HCT116 (cell line): ENCODE measurements at regions not wholly inside any gene's neighbourhood (a gene's known extent, or its start where the extent isn't known, plus 50 kb on each side); places are given as distances from the start of the nearest gene placed in this dataset.

Experiments
- ATAC-seq: fragments of 200-7000 bp; cut with Tn5 transposase; 2 replicates; pipeline ENCODE4 v1.9.1; 2020; ENCODE audit warnings: mild to moderate bottlenecking, moderate library complexity
- BruUV-seq: library from RNA; stranded (reverse); fragments of 400-500 nt; replicated peaks from 2 replicates; lab custom pipeline; 2021; lab: Mats Ljungman, UMichigan
- CTCF ChIA-PET: fragments of 300-600 bp; sonication (Branson Sonifier 250); formaldehyde crosslinking; loops from one replicate; lab custom pipeline; 2021; ENCODE audit warnings: antibody characterized with exemption; lab: Charles Lee
- POLR2A ChIA-PET: fragments of 300-600, 350-600 bp; sonication (Branson Sonifier 250); formaldehyde crosslinking; loops from one replicate; lab custom pipeline; 2021; ENCODE audit warnings: antibody characterized with exemption; lab: Charles Lee
- RAD21 ChIA-PET, 2 experiments: fragments of 300-600 bp; sonication (Branson Sonifier 250); formaldehyde crosslinking; loops; one replicate each; lab custom pipeline; 2023; ENCODE audit warnings: low total read pairs in 2 of 2; ENCODE audit not compliant: uncharacterized antibody in 2 of 2, unreplicated experiment in 2 of 2, low non-redundant PET in 1 of 2; lab: Charles Lee
- DNase-seq: peaks from one replicate; pipeline ENCODE4 v3.0.0-alpha.2; 2010; ENCODE audit warnings: low read depth, low spot score
- H2AFZ ChIP-seq: fragments of 200-600 bp; shearing (Covaris generic), sonication (generic); 2 replicates; pipeline ENCODE4 v1.6.1; 2017; ENCODE audit warnings: low read depth, mixed run types, mixed read lengths, antibody characterized with exemption, low read length; ENCODE audit not compliant: poor library complexity, severe bottlenecking
- H3K27ac ChIP-seq: 2 replicates; pipeline ENCODE4 v1.5.1; 2012; ENCODE audit warnings: low read depth, low read length
- H3K27me3 ChIP-seq: fragments of 200-600 bp; sonication (generic); 2 replicates; pipeline ENCODE4 v1.6.1; 2016; ENCODE audit warnings: mixed run types, low read length, mixed read lengths; ENCODE audit not compliant: insufficient read depth
- H3K36me3 ChIP-seq, 2 experiments: fragments of 200-500 bp in 1 of 2; fragments of 200-600 bp in 1 of 2; sonication (Bioruptor generic) in 1 of 2; sonication (generic) in 1 of 2; 2 replicates each; pipeline versions ENCODE4 v1.5.1 to v1.6.1; 2014 to 2016; ENCODE audit warnings: low read length in 2 of 2, inconsistent platforms in 1 of 2, mixed read lengths in 1 of 2, mixed run types in 1 of 2; ENCODE audit not compliant: insufficient read depth in 2 of 2, control insufficient read depth in 1 of 2
- H3K4me1 ChIP-seq, 2 experiments: fragments of 200-600 bp in 1 of 2; sonication (generic) in 1 of 2; 2 replicates each; pipeline versions ENCODE4 v1.5.1 to v1.6.1; 2012 to 2017; ENCODE audit warnings: low read length in 2 of 2, inconsistent platforms in 1 of 2, mild to moderate bottlenecking in 1 of 2, mixed read lengths in 1 of 2, mixed run types in 1 of 2, moderate library complexity in 1 of 2; ENCODE audit not compliant: insufficient read depth in 2 of 2, control insufficient read depth in 1 of 2
- H3K4me2 ChIP-seq: fragments of 200-600 bp; sonication (generic); 2 replicates; pipeline ENCODE4 v1.6.1; 2017; ENCODE audit warnings: mixed run types, low read length, mixed read lengths
- H3K4me3 ChIP-seq, 2 experiments: fragments of 200-600 bp in 1 of 2; sonication (generic) in 1 of 2; replicated peaks in 1 of 2; 2 replicates each; pipeline ENCODE4 v1.5.1; 2011 to 2016; ENCODE audit warnings: low read length in 2 of 2, control low read depth in 1 of 2, low read depth in 1 of 2, mild to moderate bottlenecking in 1 of 2, mixed read lengths in 1 of 2, mixed run types in 1 of 2
- H3K79me2 ChIP-seq: fragments of 200-600 bp; sonication (generic); 2 replicates; pipeline ENCODE4 v1.6.1; 2017; ENCODE audit warnings: mild to moderate bottlenecking, mixed run types, low read length, moderate library complexity, mixed read lengths; ENCODE audit not compliant: insufficient read depth
- H3K9ac ChIP-seq: fragments of 200-600 bp; sonication (generic); 2 replicates; pipeline ENCODE4 v1.6.1; 2016; ENCODE audit warnings: low read length, mixed read lengths
- H3K9me2 ChIP-seq: fragments of 200-600 bp; sonication (generic), shearing (Covaris generic); 2 replicates; pipeline ENCODE4 v1.6.1; 2017; ENCODE audit warnings: mixed run types, mild to moderate bottlenecking, moderate library complexity; ENCODE audit not compliant: insufficient read depth
- H3K9me3 ChIP-seq, 2 experiments: fragments of 200-500 bp in 1 of 2; fragments of 200-600 bp in 1 of 2; sonication (Bioruptor generic) in 1 of 2; sonication (generic) in 1 of 2; 2 replicates each; pipeline ENCODE4 v1.6.1; 2014 to 2017; ENCODE audit warnings: low read length in 2 of 2, mixed read lengths in 2 of 2, inconsistent platforms in 1 of 2, low read depth in 1 of 2, mild to moderate bottlenecking in 1 of 2, mixed run types in 1 of 2, moderate library complexity in 1 of 2; ENCODE audit not compliant: control insufficient read depth in 1 of 2, insufficient read depth in 1 of 2
- H4K20me1 ChIP-seq: fragments of 200-600 bp; sonication (generic), shearing (Covaris generic); 2 replicates; pipeline ENCODE4 v1.6.1; 2017; ENCODE audit warnings: mixed run types, mild to moderate bottlenecking, moderate library complexity; ENCODE audit not compliant: insufficient read depth
- CBX3 ChIP-seq: IDR thresholded peaks from 2 replicates; pipeline ENCODE4 v1.6.1; 2012; ENCODE audit warnings: low read depth
- CTCF ChIP-seq, 3 experiments: fragments of 200-600 bp in 1 of 3; sonication (generic) in 1 of 3; IDR thresholded peaks in 2 of 3; conservative IDR thresholded peaks in 1 of 3; 2 replicates each; pipeline ENCODE4 v1.5.1; 2012 to 2017; ENCODE audit warnings: low read depth in 2 of 3, low read length in 2 of 3, antibody characterized with exemption in 1 of 3, borderline replicate concordance in 1 of 3, control low read depth in 1 of 3, mild to moderate bottlenecking in 1 of 3, mixed read lengths in 1 of 3, mixed run types in 1 of 3, moderate library complexity in 1 of 3; ENCODE audit not compliant: insufficient read depth in 1 of 3
- JUND ChIP-seq: IDR thresholded peaks from 2 replicates; pipeline ENCODE4 v1.6.1; 2012
- MAX ChIP-seq: IDR thresholded peaks from 2 replicates; pipeline ENCODE4 v1.6.1; 2012
- REST ChIP-seq: IDR thresholded peaks from 2 replicates; pipeline ENCODE4 v1.6.1; 2012; ENCODE audit warnings: low read depth
- TCF7L2 ChIP-seq: IDR thresholded peaks from 2 replicates; pipeline ENCODE4 v1.7.0; 2011; ENCODE audit warnings: borderline replicate concordance, inconsistent platforms; ENCODE audit not compliant: insufficient read depth, insufficient read length; ENCODE audit errors: extremely low read depth
- ZNF274 ChIP-seq: fragments of 200-500 bp; sonication (Bioruptor generic); IDR thresholded peaks from 2 replicates; pipeline ENCODE4 v1.6.1; 2014; ENCODE audit warnings: mild to moderate bottlenecking, low read depth, low read length, inconsistent platforms
- intact Hi-C: fragments of 100-400 bp; cut with micrococcal nuclease; formaldehyde crosslinking; loops from 2 replicates; pipeline ENCODE4 v1.10.0; 2022

- H3K9ac ChIP-seq: peak overlapping the region; percentile 45; the same call in 1 of the 2 replicates
- H3K4me3 ChIP-seq: peak overlapping the region; percentile 47 to 58
- DNase-seq: no peak
- peaks cover 7 to 16% of the 10 kb centered on the region in 2 experiments; a peak in 3 of 4 replicates for H3K4me1 ChIP-seq
- peak; percentile 20 for ATAC-seq
- no peaks in the 10 kb centered on the region for H3K9me3 ChIP-seq
- ChIA-PET CTCF (interaction anchor here (1.4 kb wide), 1 partner anchor 103 kb away, joined by 6 read pairs; no protein-coding TSS in a partner anchor), RAD21 (no interaction called here), POLR2A (interaction anchor here (0.7 to 2.0 kb wide), 3 partner anchors 9 to 23 kb away, joined by 3 to 7 read pairs (median 3); no protein-coding TSS in a partner anchor)
- H2AFZ ChIP-seq: peak overlapping the region; percentile 95
- H4K20me1 ChIP-seq: no peaks in the 10 kb centered on the region
- intact Hi-C loops: no loop called here
- H3K9me2 ChIP-seq: no peaks in the 10 kb centered on the region
- H3K36me3 ChIP-seq: no peaks in the 10 kb centered on the region
- H3K27ac ChIP-seq: no peak overlapping the region
- no peak for TF ChIP-seq TCF7L2
- TF ChIP-seq JUND: no peak
- TF ChIP-seq CBX3: no peak
- no peak for TF ChIP-seq ZNF274
- TF ChIP-seq MAX: no peak
- no peak for TF ChIP-seq CTCF (IDR thresholded peaks at IDR 0.05 in 2 of 3, conservative IDR thresholded peaks at IDR 0.05 in 1 of 3; ENCODE audit: borderline replicate concordance in 1 of 3, insufficient read depth in 1 of 3, low read depth in 2 of 3, low read length in 2 of 3)
- no peak for TF ChIP-seq REST
- H3K4me2 ChIP-seq: peak overlapping the region; percentile 87
- no peaks in the 10 kb centered on the region for H3K79me2 ChIP-seq
- no TSS peak for BruUV-seq
- no peaks in the 10 kb centered on the region for H3K27me3 ChIP-seq
Observed at GRCh38 chr6:28734443-28734959, 189.3 kb downstream of the TRIM27 start.
